Body of pancreas (tissue), 4 donors: ENCODE measurements at regions not wholly inside any gene's neighbourhood (a gene's known extent, or its start where the extent isn't known, plus 50 kb on each side); places are given as distances from the start of the nearest gene placed in this dataset.

Experiments
- POLR2A ChIP-seq, 3 donors: fragments of 450-650 bp; IDR thresholded peaks; one replicate each; pipeline ENCODE4 v1.6.1; 2016; ENCODE audit warnings: antibody characterized with exemption in 3 of 3, mild to moderate bottlenecking in 2 of 3
- TF ChIP-seq, protein P1 (sequence below), 7 experiments: fragments of 450-650 bp in 4 of 7; fragments of 200-600 bp in 3 of 7; sonication (generic) in 3 of 7; IDR thresholded peaks; one replicate each; pipeline ENCODE4 v1.5.1; 2016 to 2019; ENCODE audit warnings: antibody characterized with exemption in 7 of 7

DNA sequence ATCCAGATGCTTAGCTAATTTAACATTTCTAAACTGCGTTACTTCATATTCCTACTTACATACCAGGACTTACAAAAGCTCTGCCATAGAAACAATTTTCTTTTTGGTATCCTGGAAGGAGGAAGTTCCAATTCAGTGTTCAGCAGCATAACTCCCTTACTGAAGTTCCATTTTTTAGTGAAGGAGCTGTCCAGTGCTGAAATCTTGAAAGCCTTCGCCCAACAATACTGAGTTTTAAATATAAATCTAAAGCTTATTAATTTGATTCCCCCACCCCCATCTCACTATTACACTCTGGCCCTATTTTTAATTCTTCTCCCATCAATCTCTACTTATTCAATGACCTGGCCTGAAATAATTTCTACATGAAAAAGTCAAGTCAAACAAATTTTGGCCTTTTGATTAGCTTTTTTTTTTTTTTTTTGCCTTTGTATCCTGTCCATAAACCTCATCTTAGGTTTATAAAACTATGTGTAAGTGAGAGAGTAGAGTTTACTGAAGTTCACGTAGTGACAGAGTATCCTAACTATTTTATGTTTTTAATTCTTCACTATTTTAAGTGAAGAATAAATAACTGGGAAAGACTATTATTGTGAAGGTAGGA is 323.0 kb upstream of the PLD5 start:
- no peak for TF ChIP-seq POLR2A (IDR thresholded peaks at IDR 0.05)
- TF ChIP-seq, protein P1, sequence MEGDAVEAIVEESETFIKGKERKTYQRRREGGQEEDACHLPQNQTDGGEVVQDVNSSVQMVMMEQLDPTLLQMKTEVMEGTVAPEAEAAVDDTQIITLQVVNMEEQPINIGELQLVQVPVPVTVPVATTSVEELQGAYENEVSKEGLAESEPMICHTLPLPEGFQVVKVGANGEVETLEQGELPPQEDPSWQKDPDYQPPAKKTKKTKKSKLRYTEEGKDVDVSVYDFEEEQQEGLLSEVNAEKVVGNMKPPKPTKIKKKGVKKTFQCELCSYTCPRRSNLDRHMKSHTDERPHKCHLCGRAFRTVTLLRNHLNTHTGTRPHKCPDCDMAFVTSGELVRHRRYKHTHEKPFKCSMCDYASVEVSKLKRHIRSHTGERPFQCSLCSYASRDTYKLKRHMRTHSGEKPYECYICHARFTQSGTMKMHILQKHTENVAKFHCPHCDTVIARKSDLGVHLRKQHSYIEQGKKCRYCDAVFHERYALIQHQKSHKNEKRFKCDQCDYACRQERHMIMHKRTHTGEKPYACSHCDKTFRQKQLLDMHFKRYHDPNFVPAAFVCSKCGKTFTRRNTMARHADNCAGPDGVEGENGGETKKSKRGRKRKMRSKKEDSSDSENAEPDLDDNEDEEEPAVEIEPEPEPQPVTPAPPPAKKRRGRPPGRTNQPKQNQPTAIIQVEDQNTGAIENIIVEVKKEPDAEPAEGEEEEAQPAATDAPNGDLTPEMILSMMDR (IDR thresholded peaks at IDR 0.05), result no peak
